T-cell (primary cell): ENCODE measurements at regions not wholly inside any gene's neighbourhood (a gene's known extent, or its start where the extent isn't known, plus 50 kb on each side); places are given as distances from the start of the nearest gene placed in this dataset.

Experiments used
- ATAC-seq, 4 experiments: fragments of 200-7000 bp in 3 of 4; fragments of 150-1000 bp in 1 of 4; cut with Tn5 transposase; replicated peaks in 1 of 4; 1 replicate in 3 of 4; 2 replicates in 1 of 4; pipeline ENCODE4 v1.10.0; 2021; ENCODE audit warnings: moderate library complexity in 3 of 4, mild to moderate bottlenecking in 2 of 4, moderate number of reproducible peaks in 1 of 4
- CTCF ChIA-PET, 2 donors: fragments of 300-600 bp; sonication (Branson Sonifier 250); formaldehyde crosslinking; loops; one replicate each; lab custom pipeline; 2022; ENCODE audit warnings: antibody characterized with exemption in 2 of 2; lab: Charles Lee
- POLR2A ChIA-PET, 2 donors: fragments of 300-600 bp; sonication (Branson Sonifier 250); formaldehyde crosslinking; loops; one replicate each; lab custom pipeline; 2022; ENCODE audit warnings: antibody characterized with exemption in 2 of 2; lab: Charles Lee
- DNase-seq, 35 experiments: peaks; one replicate each; pipeline versions ENCODE4 v3.0.0 to v3.0.0-alpha.2; 2013 to 2023
- H3K27ac ChIP-seq: one replicate; pipeline ENCODE4 v1.5.1; 2013; ENCODE audit warnings: low read length
- H3K27me3 ChIP-seq, 2 experiments: replicated peaks in 1 of 2; 1 replicate in 1 of 2; 2 replicates in 1 of 2; pipeline versions ENCODE4 v1.6.1 to v1.7.0; 2013; ENCODE audit warnings: low read length in 1 of 2, mixed read lengths in 1 of 2; ENCODE audit not compliant: control insufficient read depth in 2 of 2, insufficient read depth in 2 of 2; ENCODE audit errors: extremely low read depth in 1 of 2
- H3K36me3 ChIP-seq, 2 donors: 1 replicate in 1 of 2; 2 replicates in 1 of 2; pipeline versions ENCODE4 v1.6.1 to v1.7.0; 2013; ENCODE audit warnings: low read length in 1 of 2; ENCODE audit not compliant: control insufficient read depth in 2 of 2, insufficient read depth in 1 of 2; ENCODE audit errors: extremely low read depth in 1 of 2
- H3K4me1 ChIP-seq, 2 experiments: 1 replicate in 1 of 2; 2 replicates in 1 of 2; pipeline versions ENCODE4 v1.6.1 to v1.7.0; 2013; ENCODE audit warnings: low read length in 2 of 2, mixed read lengths in 1 of 2; ENCODE audit not compliant: insufficient read depth in 2 of 2, control insufficient read depth in 1 of 2; ENCODE audit errors: extremely low read depth in 1 of 2
- H3K4me3 ChIP-seq, 2 donors: 1 replicate in 1 of 2; 2 replicates in 1 of 2; pipeline versions ENCODE4 v1.5.1 to v1.7.0; 2013; ENCODE audit warnings: mild to moderate bottlenecking in 2 of 2, low read length in 1 of 2, moderate library complexity in 1 of 2; ENCODE audit not compliant: control insufficient read depth in 1 of 2; ENCODE audit errors: extremely low read depth in 1 of 2
- H3K9me3 ChIP-seq: 2 replicates; pipeline ENCODE4 v1.7.0; 2013
- H3K27ac Mint-ChIP-seq, 2 donors: one replicate each; pipeline ENCODE4 v1.8.0; 2020 to 2021; ENCODE audit warnings: mild to moderate bottlenecking in 2 of 2, mixed read lengths in 2 of 2
- H3K27me3 Mint-ChIP-seq, 2 donors: one replicate each; pipeline ENCODE4 v1.8.0; 2021 to 2022; ENCODE audit warnings: mixed read lengths in 2 of 2
- H3K36me3 Mint-ChIP-seq: one replicate; pipeline ENCODE4 v1.8.0; 2021; ENCODE audit warnings: mixed read lengths
- H3K4me1 Mint-ChIP-seq, 3 donors: one replicate each; pipeline ENCODE4 v1.8.0; 2020 to 2022; ENCODE audit warnings: mixed read lengths in 3 of 3, mild to moderate bottlenecking in 1 of 3
- H3K4me3 Mint-ChIP-seq, 3 donors: one replicate each; pipeline ENCODE4 v1.8.0; 2020 to 2022; ENCODE audit warnings: mild to moderate bottlenecking in 3 of 3, mixed read lengths in 3 of 3, moderate library complexity in 3 of 3
- H3K9me3 Mint-ChIP-seq, 3 donors: one replicate each; pipeline ENCODE4 v1.8.0; 2020 to 2022; ENCODE audit warnings: mixed read lengths in 3 of 3
- WGBS: methylation state at CpG from one replicate; pipeline ENCODE4 v1.1.5; 2013; ENCODE audit warnings: missing lambda C conversion rate; ENCODE audit not compliant: insufficient coverage; 5-methylcytosine and 5-hydroxymethylcytosine counted together

DNA sequence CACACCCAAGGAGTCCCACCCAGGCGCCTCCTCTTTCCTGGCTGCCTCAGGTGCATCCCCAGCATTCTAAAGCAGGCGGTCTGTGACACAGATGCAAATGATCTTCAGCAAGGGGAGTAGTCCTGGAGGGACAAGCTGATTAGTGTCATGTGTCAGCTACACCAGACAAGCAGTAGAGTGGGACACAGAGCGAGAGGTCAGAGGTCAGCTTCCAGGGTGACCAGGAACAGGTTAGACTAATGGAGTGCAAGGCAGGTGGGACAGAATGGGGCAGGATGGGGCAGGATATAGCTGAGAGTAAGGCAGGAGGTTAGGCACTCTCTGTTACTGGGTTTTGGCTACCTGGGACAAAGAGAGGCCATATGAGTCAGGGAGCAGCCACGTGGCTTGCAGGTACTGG, 534.0 kb downstream of the FUT8 start:
- POLR2A ChIA-PET, result no interaction called here
- Histone ChIP-seq H3K27ac (no peak overlapping the region), H3K4me3 (no peak overlapping the region), H3K36me3 (no peaks in the 10 kb centered on the region), H3K27me3 (no peaks in the 10 kb centered on the region), H3K4me1 (peaks cover 11 to 17% of the 10 kb centered on the region in 2 experiments), H3K9me3 (no peaks in the 10 kb centered on the region)
- ATAC-seq (no peak), DNase-seq (no peak)
- H3K27me3 Mint-ChIP-seq, result no peaks in the 10 kb centered on the region
- H3K9me3 Mint-ChIP-seq, result no peaks in the 10 kb centered on the region
- H3K4me1 Mint-ChIP-seq, result peaks cover 44 to 70% (median 57%) of the 10 kb centered on the region in 3 donors
- H3K36me3 Mint-ChIP-seq, result no peaks in the 10 kb centered on the region
- CTCF ChIA-PET, result no interaction called here
- H3K4me3 Mint-ChIP-seq, result no peak overlapping the region
- H3K27ac Mint-ChIP-seq, result no peak overlapping the region
- 97% methylated on average over 2 of the region's 4 CpGs for WGBS

DNA sequence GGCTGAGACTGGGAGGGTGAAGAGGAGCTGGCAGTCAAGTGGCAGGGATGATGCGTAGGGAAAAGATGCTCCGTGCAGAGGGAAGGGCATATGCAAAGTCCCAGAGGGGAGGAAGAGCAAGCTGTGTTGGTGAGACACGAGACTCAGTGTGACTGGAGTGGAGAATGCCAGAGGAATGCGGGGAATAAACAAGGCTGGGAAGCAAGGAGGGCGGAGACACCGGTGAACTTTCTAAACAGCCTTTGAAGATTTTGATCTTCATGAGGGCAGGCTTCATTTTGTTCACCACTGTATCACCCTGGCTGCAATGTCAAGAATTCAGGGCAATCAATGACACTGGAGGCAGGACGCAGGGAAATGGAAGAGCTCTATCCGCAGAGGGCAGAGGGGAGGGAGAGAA, 535.8 kb downstream of the FUT8 start:
- H3K27me3 ChIP-seq, result no peaks in the 10 kb centered on the region
- H3K36me3 ChIP-seq, result no peaks in the 10 kb centered on the region
- Mint-ChIP-seq H3K4me3 (no peak overlapping the region), H3K36me3 (no peaks in the 10 kb centered on the region), H3K27ac (no peak overlapping the region), H3K9me3 (no peaks in the 10 kb centered on the region), H3K27me3 (no peaks in the 10 kb centered on the region), H3K4me1 (peaks cover 39 to 54% (median 46%) of the 10 kb centered on the region in 3 donors)
- peaks cover 7 to 17% of the 10 kb centered on the region in 2 experiments for H3K4me1 ChIP-seq
- H3K9me3 ChIP-seq, result no peaks in the 10 kb centered on the region
- ChIA-PET CTCF (interaction anchor here (0.6 to 1.4 kb wide), 3 partner anchors 9 to 607 kb away, joined by 3 to 10 read pairs (median 3); no protein-coding TSS in a partner anchor), POLR2A (no interaction called here)
- ATAC-seq, result no peak
- DNase-seq, result no peak
- WGBS, result 92% methylated on average over 7 of the region's 8 CpGs
- no peak overlapping the region for H3K4me3 ChIP-seq
- H3K27ac ChIP-seq, result no peak overlapping the region

DNA sequence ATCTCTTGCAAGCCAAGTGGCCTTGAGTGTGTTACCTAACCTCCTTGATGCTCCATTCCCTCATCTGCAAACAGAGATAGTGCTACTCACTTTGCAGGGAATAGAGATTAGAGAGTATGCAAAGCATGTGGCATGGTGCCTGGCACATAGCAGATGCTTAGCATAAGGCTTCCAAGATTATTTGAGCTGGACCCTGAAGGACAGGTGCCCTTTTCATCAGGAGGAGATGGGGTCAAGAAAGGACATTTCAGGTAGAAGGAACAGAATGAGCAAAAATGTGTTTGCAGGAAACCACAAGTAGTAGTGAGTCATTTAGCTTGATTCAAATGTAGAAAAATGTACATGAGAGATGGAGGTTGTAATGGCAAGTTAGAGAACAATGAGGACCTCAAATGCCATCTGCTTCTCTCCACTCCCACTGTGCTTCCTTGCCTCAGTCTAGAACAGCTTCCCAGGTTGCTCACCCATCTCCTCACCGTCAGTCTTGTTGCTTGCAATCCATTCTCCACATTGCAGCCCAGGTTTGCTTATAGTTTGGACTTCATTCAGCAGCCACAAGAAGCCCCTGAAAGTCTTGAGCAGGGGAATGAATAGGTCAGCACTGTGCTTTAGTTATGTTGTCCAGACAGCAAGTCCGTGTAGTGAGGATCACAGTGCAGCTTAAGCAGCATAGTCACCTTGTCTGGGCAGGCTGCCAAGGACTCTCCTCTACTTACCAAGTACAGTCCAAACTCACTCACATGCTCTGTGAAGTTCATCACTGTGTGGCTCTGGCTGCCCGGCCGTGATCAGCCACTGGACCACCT, 536.3 kb upstream of the CCDC196 start:
- Mint-ChIP-seq H3K4me1 (peaks cover 30 to 43% (median 35%) of the 10 kb centered on the region in 3 donors), H3K9me3 (no peaks in the 10 kb centered on the region), H3K27me3 (no peaks in the 10 kb centered on the region), H3K36me3 (no peaks in the 10 kb centered on the region), H3K27ac (peak overlapping the region; percentile 75 to 81), H3K4me3 (peak overlapping the region in 1 of 3 donors; percentile 37)
- POLR2A ChIA-PET, result no interaction called here
- Histone ChIP-seq H3K36me3 (no peaks in the 10 kb centered on the region), H3K27ac (no peak overlapping the region), H3K4me1 (peaks cover 7 to 14% of the 10 kb centered on the region in 2 experiments), H3K9me3 (no peaks in the 10 kb centered on the region), H3K27me3 (no peaks in the 10 kb centered on the region), H3K4me3 (no peak overlapping the region)
- CTCF ChIA-PET, result interaction anchor here in 1 of 2 donors (1.1 to 1.4 kb wide), 2 partner anchors 10 kb away, joined by 3 to 5 read pairs; no protein-coding TSS in a partner anchor
- peak; percentile 24 to 78 (median 72) for ATAC-seq
- DNase-seq, result peak in 6 of 35 experiments; percentile 12 to 44 (median 16)
- 8% methylated on average over 3 of the region's 4 CpGs for WGBS

DNA sequence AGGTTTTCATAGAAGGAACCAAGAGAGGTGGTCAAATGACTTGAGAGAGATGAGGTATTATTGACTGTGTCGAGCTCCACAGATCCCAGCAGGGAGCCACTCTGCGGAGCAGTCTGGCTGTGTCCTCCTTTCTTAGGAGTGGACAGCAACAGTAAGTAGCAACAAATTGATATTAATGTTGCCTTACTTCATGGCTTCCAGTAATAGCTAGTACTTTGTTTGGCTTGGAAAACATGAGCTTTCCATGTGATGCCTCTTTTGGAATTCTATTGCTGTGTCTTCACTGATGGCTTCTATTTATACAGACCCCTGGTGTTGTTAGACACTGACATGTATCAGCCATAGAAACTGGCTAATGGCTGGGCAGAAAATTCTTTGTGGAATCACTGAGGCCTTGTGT, 531.2 kb upstream of the CCDC196 start:
- Histone ChIP-seq H3K9me3 (no peaks in the 10 kb centered on the region), H3K36me3 (no peaks in the 10 kb centered on the region), H3K4me3 (no peak overlapping the region), H3K4me1 (peaks cover 10 to 21% of the 10 kb centered on the region in 2 experiments), H3K27me3 (no peaks in the 10 kb centered on the region), H3K27ac (no peak overlapping the region)
- no peaks in the 10 kb centered on the region for H3K27me3 Mint-ChIP-seq
- no peak for ATAC-seq
- no peaks in the 10 kb centered on the region for H3K9me3 Mint-ChIP-seq
- no peaks in the 10 kb centered on the region for H3K36me3 Mint-ChIP-seq
- DNase-seq, result no peak
- peaks cover 22 to 28% (median 25%) of the 10 kb centered on the region in 3 donors for H3K4me1 Mint-ChIP-seq
- WGBS, result 100% methylated on average over 2 of the region's 2 CpGs
- ChIA-PET POLR2A (interaction anchor here in 1 of 2 donors (0.6 kb wide), 1 partner anchor 508 kb away, joined by 3 read pairs; no protein-coding TSS in a partner anchor), CTCF (interaction anchor here in 1 of 2 donors (1.3 to 1.4 kb wide), 2 partner anchors 108 to 131 kb away, joined by 3 read pairs; no protein-coding TSS in a partner anchor)
- H3K27ac Mint-ChIP-seq, result no peak overlapping the region
- H3K4me3 Mint-ChIP-seq, result no peak overlapping the region

DNA sequence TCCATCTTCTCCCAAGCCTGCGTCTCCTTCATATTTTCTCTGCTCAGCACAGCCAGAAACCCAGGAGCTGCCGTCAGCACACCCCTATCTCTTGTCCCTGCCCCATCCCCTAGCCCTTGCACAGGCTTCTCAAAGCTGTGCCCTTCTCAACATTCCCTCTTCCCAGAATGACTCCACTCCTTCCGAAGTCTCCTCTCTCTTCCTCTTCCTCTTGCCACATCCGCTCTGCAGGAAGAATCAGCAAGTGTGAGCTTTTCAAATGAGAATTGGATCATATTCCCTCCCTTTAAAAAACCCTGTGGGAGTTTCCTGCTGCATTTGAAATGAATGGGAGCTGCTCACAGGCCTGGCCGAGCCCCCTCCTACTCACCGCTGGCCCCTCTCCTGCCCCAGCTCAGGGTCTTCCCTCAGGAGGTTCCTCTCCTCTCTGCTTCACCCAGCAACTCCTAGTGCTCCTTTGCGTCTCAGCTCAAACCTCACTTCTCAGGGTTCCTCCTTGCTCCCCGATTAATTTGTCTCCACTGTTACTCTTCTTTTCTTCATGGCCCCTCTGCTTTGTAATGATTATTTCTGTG, 528.5 kb upstream of the CCDC196 start:
- WGBS, result 95% methylated on average over 4 of the region's 8 CpGs
- Mint-ChIP-seq H3K9me3 (no peaks in the 10 kb centered on the region), H3K36me3 (no peaks in the 10 kb centered on the region), H3K4me3 (no peak overlapping the region), H3K27ac (no peak overlapping the region), H3K4me1 (peaks cover 24 to 27% (median 24%) of the 10 kb centered on the region in 3 donors), H3K27me3 (no peaks in the 10 kb centered on the region)
- ATAC-seq (no peak), DNase-seq (no peak)
- H3K4me3 ChIP-seq, result no peak overlapping the region
- ChIA-PET CTCF (interaction anchor here (0.7 to 4.8 kb wide), 7 partner anchors 9 to 832 kb away, joined by 3 to 73 read pairs (median 4); no protein-coding TSS in a partner anchor), POLR2A (no interaction called here)
- peaks cover 0 to 3% of the 10 kb centered on the region in 2 experiments for H3K27me3 ChIP-seq
- no peaks in the 10 kb centered on the region for H3K36me3 ChIP-seq
- H3K4me1 ChIP-seq, result peaks cover 7 to 21% of the 10 kb centered on the region in 2 experiments
- no peak overlapping the region for H3K27ac ChIP-seq
- no peaks in the 10 kb centered on the region for H3K9me3 ChIP-seq
